PFSK-1 (cell line): ENCODE measurements at regions not wholly inside any gene's neighbourhood (a gene's known extent, or its start where the extent isn't known, plus 50 kb on each side); places are given as distances from the start of the nearest gene placed in this dataset.

Experiments
- FOXP2 ChIP-seq: optimal IDR thresholded peaks from 2 replicates; pipeline ENCODE3; 2011; ENCODE audit warnings: borderline replicate concordance, control low read depth, inconsistent platforms; ENCODE audit not compliant: insufficient read depth; ENCODE audit errors: extremely low read length, extremely low read depth
- POLR2AphosphoS5 ChIP-seq: IDR thresholded peaks from 2 replicates; pipeline ENCODE4 v1.6.1; 2012; ENCODE audit warnings: low read depth, mild to moderate bottlenecking, control low read depth, low read length, moderate library complexity
- SIN3A ChIP-seq: IDR thresholded peaks from 2 replicates; pipeline ENCODE4 v1.6.1; 2012; ENCODE audit warnings: mild to moderate bottlenecking, low read length, moderate library complexity, borderline replicate concordance; ENCODE audit not compliant: insufficient read depth
- TAF1 ChIP-seq: IDR thresholded peaks from 2 replicates; pipeline ENCODE4 v1.6.1; 2012; ENCODE audit warnings: low read length, control low read depth, borderline replicate concordance; ENCODE audit not compliant: insufficient read depth
- TF ChIP-seq, protein P1 (sequence below), 2 experiments: IDR thresholded peaks; 2 replicates each; pipeline versions ENCODE4 v1.6.1 to v1.8.0; 2011 to 2012; ENCODE audit warnings: low read depth in 2 of 2, low read length in 2 of 2, control low read depth in 1 of 2, inconsistent platforms in 1 of 2, mild to moderate bottlenecking in 1 of 2, moderate library complexity in 1 of 2; ENCODE audit not compliant: insufficient read depth in 1 of 2

DNA sequence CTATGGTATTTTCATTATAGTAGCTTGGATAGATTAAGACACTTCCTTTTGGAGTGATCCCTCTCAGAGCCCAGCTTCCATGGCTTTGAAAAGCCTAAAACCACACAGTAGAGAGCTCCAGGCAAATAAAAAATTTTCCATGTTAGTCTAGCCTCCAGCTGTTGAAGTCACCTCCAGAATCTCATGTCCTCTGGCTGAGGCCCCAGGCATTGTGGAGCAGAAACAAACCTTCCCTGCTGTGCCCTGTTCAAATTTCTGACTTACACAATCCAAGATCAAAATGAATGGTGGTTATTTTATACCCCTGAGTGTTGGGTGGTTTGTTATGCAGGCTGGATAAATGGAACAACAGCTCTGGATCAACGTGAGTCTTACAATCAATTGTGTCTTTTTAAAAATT, 203.9 kb downstream of the ICE1 start:
- no peak for TF ChIP-seq POLR2AphosphoS5
- no peak for TF ChIP-seq SIN3A
- TF ChIP-seq, protein P1, sequence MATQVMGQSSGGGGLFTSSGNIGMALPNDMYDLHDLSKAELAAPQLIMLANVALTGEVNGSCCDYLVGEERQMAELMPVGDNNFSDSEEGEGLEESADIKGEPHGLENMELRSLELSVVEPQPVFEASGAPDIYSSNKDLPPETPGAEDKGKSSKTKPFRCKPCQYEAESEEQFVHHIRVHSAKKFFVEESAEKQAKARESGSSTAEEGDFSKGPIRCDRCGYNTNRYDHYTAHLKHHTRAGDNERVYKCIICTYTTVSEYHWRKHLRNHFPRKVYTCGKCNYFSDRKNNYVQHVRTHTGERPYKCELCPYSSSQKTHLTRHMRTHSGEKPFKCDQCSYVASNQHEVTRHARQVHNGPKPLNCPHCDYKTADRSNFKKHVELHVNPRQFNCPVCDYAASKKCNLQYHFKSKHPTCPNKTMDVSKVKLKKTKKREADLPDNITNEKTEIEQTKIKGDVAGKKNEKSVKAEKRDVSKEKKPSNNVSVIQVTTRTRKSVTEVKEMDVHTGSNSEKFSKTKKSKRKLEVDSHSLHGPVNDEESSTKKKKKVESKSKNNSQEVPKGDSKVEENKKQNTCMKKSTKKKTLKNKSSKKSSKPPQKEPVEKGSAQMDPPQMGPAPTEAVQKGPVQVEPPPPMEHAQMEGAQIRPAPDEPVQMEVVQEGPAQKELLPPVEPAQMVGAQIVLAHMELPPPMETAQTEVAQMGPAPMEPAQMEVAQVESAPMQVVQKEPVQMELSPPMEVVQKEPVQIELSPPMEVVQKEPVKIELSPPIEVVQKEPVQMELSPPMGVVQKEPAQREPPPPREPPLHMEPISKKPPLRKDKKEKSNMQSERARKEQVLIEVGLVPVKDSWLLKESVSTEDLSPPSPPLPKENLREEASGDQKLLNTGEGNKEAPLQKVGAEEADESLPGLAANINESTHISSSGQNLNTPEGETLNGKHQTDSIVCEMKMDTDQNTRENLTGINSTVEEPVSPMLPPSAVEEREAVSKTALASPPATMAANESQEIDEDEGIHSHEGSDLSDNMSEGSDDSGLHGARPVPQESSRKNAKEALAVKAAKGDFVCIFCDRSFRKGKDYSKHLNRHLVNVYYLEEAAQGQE (IDR thresholded peaks at IDR 0.05; ENCODE audit: insufficient read depth in 1 of 2, low read depth in 2 of 2, low read length in 2 of 2) = no peak
- no peak for TF ChIP-seq TAF1
- TF ChIP-seq FOXP2 = no peak
